OCI-LY7 (cell line): ENCODE measurements at regions not wholly inside any gene's neighbourhood (a gene's known extent, or its start where the extent isn't known, plus 50 kb on each side); places are given as distances from the start of the nearest gene placed in this dataset.

ENCODE experiments used
- BruUV-seq: library from RNA; stranded (reverse); fragments of 400-500 nt; replicated peaks from 2 replicates; lab custom pipeline; 2021; lab: Mats Ljungman, UMichigan
- CTCF ChIA-PET: fragments of 300-600 bp; sonication (Branson Sonifier 250); formaldehyde crosslinking; loops from one replicate; lab custom pipeline; 2022; ENCODE audit warnings: antibody characterized with exemption; ENCODE audit not compliant: unreplicated experiment; lab: Charles Lee
- POLR2A ChIA-PET: fragments of 300-600 bp; sonication (Branson Sonifier 250); formaldehyde crosslinking; loops from one replicate; lab custom pipeline; 2022; ENCODE audit warnings: antibody characterized with exemption; lab: Charles Lee
- DNase-seq: peaks from one replicate; pipeline ENCODE4 v3.0.0-alpha.2; 2015; ENCODE audit warnings: low spot score
- H2AFZ ChIP-seq: fragments of 200-600 bp; sonication (generic), shearing (Covaris generic); 2 replicates; pipeline ENCODE4 v1.6.1; 2014; ENCODE audit warnings: mild to moderate bottlenecking, antibody characterized with exemption, low read length, moderate library complexity
- H3K27ac ChIP-seq: fragments of 200-600 bp; sonication (generic); 2 replicates; pipeline ENCODE4 v1.5.1; 2014; ENCODE audit warnings: mixed run types, low read depth, mild to moderate bottlenecking, moderate library complexity, low read length, inconsistent platforms; ENCODE audit not compliant: poor library complexity, severe bottlenecking
- H3K36me3 ChIP-seq: fragments of 200-600 bp; sonication (generic); 2 replicates; pipeline ENCODE4 v1.6.1; 2014; ENCODE audit warnings: mild to moderate bottlenecking, antibody characterized with exemption, low read length, moderate library complexity, mixed read lengths; ENCODE audit not compliant: insufficient read depth
- H3K4me1 ChIP-seq: fragments of 200-600 bp; sonication (generic); 2 replicates; pipeline ENCODE4 v1.5.1; 2014; ENCODE audit warnings: mild to moderate bottlenecking, low read length; ENCODE audit not compliant: insufficient read depth, poor library complexity, severe bottlenecking
- H3K4me2 ChIP-seq: fragments of 200-600 bp; sonication (generic); 2 replicates; pipeline ENCODE4 v1.6.1; 2014; ENCODE audit warnings: mild to moderate bottlenecking, low read length
- H3K4me3 ChIP-seq: fragments of 200-600 bp; sonication (generic); 2 replicates; pipeline ENCODE4 v1.5.1; 2014; ENCODE audit warnings: mild to moderate bottlenecking, low read depth, low read length; ENCODE audit not compliant: poor library complexity, severe bottlenecking
- H3K79me2 ChIP-seq: fragments of 200-600 bp; sonication (generic); 2 replicates; pipeline ENCODE4 v1.6.1; 2016; ENCODE audit warnings: low read depth, mild to moderate bottlenecking, low read length, moderate library complexity, mixed read lengths; ENCODE audit not compliant: insufficient read depth
- H3K9me2 ChIP-seq: fragments of 200-600 bp; sonication (generic); 2 replicates; pipeline ENCODE4 v1.6.1; 2016; ENCODE audit warnings: mild to moderate bottlenecking, low read length, mixed read lengths; ENCODE audit not compliant: insufficient read depth
- H3K9me3 ChIP-seq: fragments of 200-600 bp; sonication (generic); 2 replicates; pipeline ENCODE4 v1.6.1; 2014; ENCODE audit warnings: mild to moderate bottlenecking, mixed run types, low read length, mixed read lengths
- H4K20me1 ChIP-seq: fragments of 200-600 bp; sonication (generic); 2 replicates; pipeline ENCODE4 v1.6.1; 2014; ENCODE audit warnings: mild to moderate bottlenecking, antibody characterized with exemption, low read length, moderate library complexity, mixed read lengths; ENCODE audit not compliant: insufficient read depth
- EZH2phosphoT487 ChIP-seq: fragments of 200-600 bp; sonication (generic); IDR thresholded peaks from 2 replicates; pipeline ENCODE4 v1.6.1; 2018; ENCODE audit warnings: low read depth, borderline replicate concordance, mild to moderate bottlenecking, mixed run types, antibody characterized with exemption, low read length, moderate library complexity, mixed read lengths
- intact Hi-C: fragments of 100-400 bp; cut with micrococcal nuclease; formaldehyde crosslinking; loops from one replicate; pipeline ENCODE4 v1.10.0; 2022; ENCODE audit not compliant: unreplicated experiment
- TF ChIP-seq, protein P1 (sequence below): fragments of 200-600 bp; sonication (generic); conservative IDR thresholded peaks from 2 replicates; pipeline ENCODE4 v1.5.1; 2014; ENCODE audit warnings: mild to moderate bottlenecking, antibody characterized with exemption, low read length, moderate library complexity, mixed read lengths

DNA sequence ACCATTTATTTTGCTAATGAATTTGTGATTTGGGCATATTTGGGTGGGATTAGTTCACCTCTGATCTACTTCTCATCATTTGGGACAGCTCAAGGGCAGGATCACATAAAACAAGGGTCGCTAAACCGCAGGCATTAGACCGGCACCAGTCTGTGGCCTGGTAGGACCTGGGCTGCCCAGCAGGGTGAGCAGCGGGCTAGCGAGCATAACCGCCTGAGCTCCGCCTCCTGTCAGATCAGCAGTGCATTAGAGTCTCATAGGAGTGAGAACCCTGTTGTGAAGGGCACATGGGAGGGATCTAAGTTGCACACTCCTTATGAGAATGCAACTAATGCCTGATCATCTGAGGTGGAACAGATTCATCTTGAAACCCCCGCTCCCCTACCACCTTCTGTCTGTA is 785.3 kb downstream of the TRHDE start:
- ChIA-PET CTCF (no interaction called here), POLR2A (interaction anchor here (1.0 kb wide), 1 partner anchor 125 kb away, joined by 3 read pairs; no protein-coding TSS in a partner anchor)
- no peaks in the 10 kb centered on the region for H3K4me1 ChIP-seq
- no peaks in the 10 kb centered on the region for H3K9me3 ChIP-seq
- H3K4me3 ChIP-seq: no peak overlapping the region
- no TSS peak for BruUV-seq
- H3K4me2 ChIP-seq: no peak overlapping the region
- no peaks in the 10 kb centered on the region for H3K36me3 ChIP-seq
- no peaks in the 10 kb centered on the region for H4K20me1 ChIP-seq
- no peaks in the 10 kb centered on the region for H3K9me2 ChIP-seq
- TF ChIP-seq, protein P1, sequence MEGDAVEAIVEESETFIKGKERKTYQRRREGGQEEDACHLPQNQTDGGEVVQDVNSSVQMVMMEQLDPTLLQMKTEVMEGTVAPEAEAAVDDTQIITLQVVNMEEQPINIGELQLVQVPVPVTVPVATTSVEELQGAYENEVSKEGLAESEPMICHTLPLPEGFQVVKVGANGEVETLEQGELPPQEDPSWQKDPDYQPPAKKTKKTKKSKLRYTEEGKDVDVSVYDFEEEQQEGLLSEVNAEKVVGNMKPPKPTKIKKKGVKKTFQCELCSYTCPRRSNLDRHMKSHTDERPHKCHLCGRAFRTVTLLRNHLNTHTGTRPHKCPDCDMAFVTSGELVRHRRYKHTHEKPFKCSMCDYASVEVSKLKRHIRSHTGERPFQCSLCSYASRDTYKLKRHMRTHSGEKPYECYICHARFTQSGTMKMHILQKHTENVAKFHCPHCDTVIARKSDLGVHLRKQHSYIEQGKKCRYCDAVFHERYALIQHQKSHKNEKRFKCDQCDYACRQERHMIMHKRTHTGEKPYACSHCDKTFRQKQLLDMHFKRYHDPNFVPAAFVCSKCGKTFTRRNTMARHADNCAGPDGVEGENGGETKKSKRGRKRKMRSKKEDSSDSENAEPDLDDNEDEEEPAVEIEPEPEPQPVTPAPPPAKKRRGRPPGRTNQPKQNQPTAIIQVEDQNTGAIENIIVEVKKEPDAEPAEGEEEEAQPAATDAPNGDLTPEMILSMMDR: no peak
- no peak for TF ChIP-seq EZH2phosphoT487
- H3K79me2 ChIP-seq: no peaks in the 10 kb centered on the region
- H2AFZ ChIP-seq: no peak overlapping the region
- intact Hi-C loops: no loop called here
- DNase-seq: no peak
- no peak overlapping the region for H3K27ac ChIP-seq

DNA sequence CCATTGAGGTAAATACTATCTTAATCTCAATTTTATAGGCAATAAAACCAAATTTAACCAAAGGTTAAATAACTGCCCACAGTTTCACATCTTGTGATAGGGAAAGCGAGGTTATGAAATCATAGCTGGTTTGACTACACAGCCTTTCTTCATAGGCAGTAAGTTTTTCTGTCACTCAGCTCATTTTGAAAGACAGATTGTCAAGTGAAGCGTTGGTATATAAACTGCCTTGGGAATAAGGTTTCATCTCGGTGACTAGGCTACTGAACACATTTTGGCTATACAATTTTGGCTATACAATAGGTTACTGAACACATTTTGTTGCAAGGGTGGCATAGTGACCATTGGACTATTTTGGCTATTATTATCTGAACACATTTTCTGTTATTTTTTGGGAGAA is 793.7 kb downstream of the TRHDE start:
- no peaks in the 10 kb centered on the region for H4K20me1 ChIP-seq
- no peaks in the 10 kb centered on the region for H3K9me2 ChIP-seq
- BruUV-seq: no TSS peak
- H3K79me2 ChIP-seq: no peaks in the 10 kb centered on the region
- H2AFZ ChIP-seq: no peak overlapping the region
- no peak overlapping the region for H3K27ac ChIP-seq
- intact Hi-C loops: no loop called here
- no peak for TF ChIP-seq EZH2phosphoT487
- TF ChIP-seq, protein P1: no peak
- no peak overlapping the region for H3K4me3 ChIP-seq
- no peak overlapping the region for H3K4me2 ChIP-seq
- ChIA-PET POLR2A (no interaction called here), CTCF (no interaction called here)
- no peaks in the 10 kb centered on the region for H3K36me3 ChIP-seq
- no peak for DNase-seq
- no peaks in the 10 kb centered on the region for H3K9me3 ChIP-seq
- H3K4me1 ChIP-seq: no peaks in the 10 kb centered on the region

DNA sequence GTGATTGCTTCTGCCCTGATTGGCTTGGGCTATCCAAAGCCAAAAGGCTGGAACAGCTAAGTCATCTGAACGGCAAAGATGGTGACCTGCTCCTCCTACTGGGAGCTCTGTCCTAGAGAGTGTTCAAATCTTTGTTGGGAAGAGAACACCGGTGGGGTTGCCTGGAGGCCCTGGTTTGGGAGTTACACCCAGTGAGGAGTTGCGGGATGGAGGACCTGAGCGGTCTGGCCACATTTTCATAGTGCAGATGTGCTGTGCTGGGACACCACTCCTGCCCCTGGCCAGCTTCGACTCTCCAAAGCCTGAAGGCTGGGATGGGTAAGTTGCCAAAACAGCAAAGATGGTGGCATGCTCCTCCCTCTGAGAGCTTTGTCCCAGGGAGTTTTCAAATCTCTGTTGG is 795.4 kb downstream of the TRHDE start:
- Histone ChIP-seq H3K79me2 (no peaks in the 10 kb centered on the region), H3K9me3 (no peaks in the 10 kb centered on the region), H3K9me2 (no peaks in the 10 kb centered on the region), H3K4me2 (no peak overlapping the region), H3K4me1 (no peaks in the 10 kb centered on the region), H3K27ac (no peak overlapping the region), H3K4me3 (no peak overlapping the region), H3K36me3 (no peaks in the 10 kb centered on the region), H2AFZ (no peak overlapping the region), H4K20me1 (no peaks in the 10 kb centered on the region)
- intact Hi-C loops: no loop called here
- ChIA-PET CTCF (no interaction called here), POLR2A (no interaction called here)
- BruUV-seq: no TSS peak
- TF ChIP-seq, protein P1: no peak
- TF ChIP-seq EZH2phosphoT487: no peak
- DNase-seq: no peak
